ENCODE measurements at regions not wholly inside any gene's neighbourhood (a gene's known extent, or its start where the extent isn't known, plus 50 kb on each side); places are given as distances from the start of the nearest gene placed in this dataset.

DNA sequence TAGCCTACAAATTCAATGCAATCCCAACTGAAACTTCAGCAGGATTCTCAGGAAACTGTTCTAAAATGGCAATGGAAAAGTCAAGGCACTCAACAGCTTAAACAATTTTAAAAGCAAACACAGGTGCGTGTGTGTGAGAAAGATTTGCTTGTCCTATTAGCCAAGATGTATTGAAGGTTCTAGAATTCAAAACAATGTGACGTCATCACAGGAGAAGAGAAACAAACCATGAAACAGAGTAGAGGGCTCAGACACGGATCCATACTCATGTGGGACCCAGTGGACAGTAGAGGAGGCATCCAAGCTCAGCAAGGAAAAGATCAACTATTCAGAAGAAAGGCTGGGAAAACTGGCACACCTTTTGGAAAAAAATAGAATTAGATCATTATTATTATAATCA lies 152.8 kb upstream of the DHRS4 start:
- TF ChIP-seq, protein P1, sequence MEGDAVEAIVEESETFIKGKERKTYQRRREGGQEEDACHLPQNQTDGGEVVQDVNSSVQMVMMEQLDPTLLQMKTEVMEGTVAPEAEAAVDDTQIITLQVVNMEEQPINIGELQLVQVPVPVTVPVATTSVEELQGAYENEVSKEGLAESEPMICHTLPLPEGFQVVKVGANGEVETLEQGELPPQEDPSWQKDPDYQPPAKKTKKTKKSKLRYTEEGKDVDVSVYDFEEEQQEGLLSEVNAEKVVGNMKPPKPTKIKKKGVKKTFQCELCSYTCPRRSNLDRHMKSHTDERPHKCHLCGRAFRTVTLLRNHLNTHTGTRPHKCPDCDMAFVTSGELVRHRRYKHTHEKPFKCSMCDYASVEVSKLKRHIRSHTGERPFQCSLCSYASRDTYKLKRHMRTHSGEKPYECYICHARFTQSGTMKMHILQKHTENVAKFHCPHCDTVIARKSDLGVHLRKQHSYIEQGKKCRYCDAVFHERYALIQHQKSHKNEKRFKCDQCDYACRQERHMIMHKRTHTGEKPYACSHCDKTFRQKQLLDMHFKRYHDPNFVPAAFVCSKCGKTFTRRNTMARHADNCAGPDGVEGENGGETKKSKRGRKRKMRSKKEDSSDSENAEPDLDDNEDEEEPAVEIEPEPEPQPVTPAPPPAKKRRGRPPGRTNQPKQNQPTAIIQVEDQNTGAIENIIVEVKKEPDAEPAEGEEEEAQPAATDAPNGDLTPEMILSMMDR (conservative IDR thresholded peaks at IDR 0.05; ENCODE audit: low read depth, low read length) = no peak
- no peak for TF ChIP-seq CEBPB (IDR thresholded peaks at IDR 0.05; ENCODE audit: low read depth, low read length)
- no peak for TF ChIP-seq MXI1 (IDR thresholded peaks at IDR 0.05; ENCODE audit: borderline replicate concordance, low read depth, low read length)
- TF ChIP-seq, protein P2, sequence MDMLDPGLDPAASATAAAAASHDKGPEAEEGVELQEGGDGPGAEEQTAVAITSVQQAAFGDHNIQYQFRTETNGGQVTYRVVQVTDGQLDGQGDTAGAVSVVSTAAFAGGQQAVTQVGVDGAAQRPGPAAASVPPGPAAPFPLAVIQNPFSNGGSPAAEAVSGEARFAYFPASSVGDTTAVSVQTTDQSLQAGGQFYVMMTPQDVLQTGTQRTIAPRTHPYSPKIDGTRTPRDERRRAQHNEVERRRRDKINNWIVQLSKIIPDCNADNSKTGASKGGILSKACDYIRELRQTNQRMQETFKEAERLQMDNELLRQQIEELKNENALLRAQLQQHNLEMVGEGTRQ (IDR thresholded peaks at IDR 0.05; ENCODE audit: low read depth, low read length) = no peak
- TF ChIP-seq RAD21 (IDR thresholded peaks at IDR 0.05; ENCODE audit: low read length) = no peak
- TF ChIP-seq POLR2A (IDR thresholded peaks at IDR 0.05; ENCODE audit: low read depth, low read length) = no peak
- TF ChIP-seq MAZ (IDR thresholded peaks at IDR 0.05; ENCODE audit: borderline replicate concordance, low read depth, low read length) = no peak
- TF ChIP-seq NFE2L2 (IDR thresholded peaks at IDR 0.05; ENCODE audit: low read depth, low read length) = no peak
- TF ChIP-seq FOS (IDR thresholded peaks at IDR 0.05; ENCODE audit: low read depth, low read length) = no peak

All from IMR-90 (cell line).